ENCODE measurements at regions not wholly inside any gene's neighbourhood (a gene's known extent, or its start where the extent isn't known, plus 50 kb on each side); places are given as distances from the start of the nearest gene placed in this dataset.
A peak's percentile ranks its signal among the peaks of the same experiment; 100 is the strongest.

GRCh38 chr7:81074406-81074805 is 155.6 kb upstream of the SEMA3C start:
- TF ChIP-seq CEBPB (IDR thresholded peaks at IDR 0.05) (no peak), TAF1 (IDR thresholded peaks at IDR 0.05; ENCODE audit: low read depth) (no peak), FOXM1 (IDR thresholded peaks at IDR 0.05; ENCODE audit: borderline replicate concordance, low read depth) (no peak), RAD21 (IDR thresholded peaks at IDR 0.05; ENCODE audit: low read depth) (no peak), YY1 (IDR thresholded peaks at IDR 0.05; ENCODE audit: low read depth) (no peak), CREB1 (IDR thresholded peaks at IDR 0.05; ENCODE audit: low read depth) (no peak)
- TF ChIP-seq, protein P1, sequence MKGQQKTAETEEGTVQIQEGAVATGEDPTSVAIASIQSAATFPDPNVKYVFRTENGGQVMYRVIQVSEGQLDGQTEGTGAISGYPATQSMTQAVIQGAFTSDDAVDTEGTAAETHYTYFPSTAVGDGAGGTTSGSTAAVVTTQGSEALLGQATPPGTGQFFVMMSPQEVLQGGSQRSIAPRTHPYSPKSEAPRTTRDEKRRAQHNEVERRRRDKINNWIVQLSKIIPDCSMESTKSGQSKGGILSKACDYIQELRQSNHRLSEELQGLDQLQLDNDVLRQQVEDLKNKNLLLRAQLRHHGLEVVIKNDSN (IDR thresholded peaks at IDR 0.05): no peak

DNA sequence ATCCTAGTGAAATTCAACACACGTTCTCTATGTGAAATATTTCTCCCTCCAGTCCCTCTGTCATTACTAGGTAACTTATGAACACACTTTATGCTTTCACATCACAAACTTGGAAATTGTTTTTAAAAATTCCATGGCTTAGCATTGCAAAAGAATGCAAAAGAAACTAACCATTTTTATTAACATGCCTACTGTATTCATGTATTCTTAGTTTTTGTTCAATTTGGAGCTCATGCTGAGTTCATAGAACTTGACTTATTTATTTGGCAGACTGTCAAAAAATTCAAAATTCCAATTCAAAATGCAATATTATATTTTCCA is 155.0 kb upstream of the SEMA3C start:
- TF ChIP-seq ZBTB7A (IDR thresholded peaks at IDR 0.05; ENCODE audit: low read depth): no peak
- TF ChIP-seq NFIC (IDR thresholded peaks at IDR 0.05): peak; percentile 3; the same call in 1 of the 2 replicates

DNA sequence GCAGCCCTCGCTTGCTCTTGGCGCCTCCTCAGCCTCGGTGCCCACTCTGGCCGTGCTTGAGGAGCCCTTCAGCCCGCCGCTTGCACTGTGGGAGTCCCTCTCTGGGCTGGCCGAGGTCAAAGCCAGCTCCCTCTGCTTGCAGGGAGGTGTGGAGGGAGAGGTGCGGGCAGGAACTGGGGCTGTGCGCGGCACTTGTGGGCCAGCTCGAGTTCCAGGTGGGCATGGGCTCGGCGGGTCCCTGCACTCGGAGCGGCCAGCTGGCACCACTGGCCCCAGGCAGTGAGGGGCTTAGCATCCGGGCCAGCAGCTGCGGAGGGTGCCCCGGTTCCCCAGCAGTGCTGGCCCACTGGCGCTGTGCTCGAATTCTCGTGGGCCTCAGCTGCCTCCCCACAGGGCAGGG is 152.1 kb upstream of the SEMA3C start:
- TF ChIP-seq TEAD4 (IDR thresholded peaks at IDR 0.05): no peak
- no peak for TF ChIP-seq YY1 (IDR thresholded peaks at IDR 0.05; ENCODE audit: low read depth)
- TF ChIP-seq ZBTB7A (IDR thresholded peaks at IDR 0.05; ENCODE audit: low read depth): no peak
- no peak for TF ChIP-seq RAD21 (IDR thresholded peaks at IDR 0.05; ENCODE audit: low read depth)
- TF ChIP-seq CEBPB (IDR thresholded peaks at IDR 0.05): no peak
- TF ChIP-seq CREB1 (IDR thresholded peaks at IDR 0.05; ENCODE audit: low read depth): no peak
- TF ChIP-seq FOXM1 (IDR thresholded peaks at IDR 0.05; ENCODE audit: borderline replicate concordance, low read depth): no peak
- no peak for TF ChIP-seq EGR1 (IDR thresholded peaks at IDR 0.05)
- TF ChIP-seq MAX (IDR thresholded peaks at IDR 0.05): no peak
- no peak for TF ChIP-seq EP300 (IDR thresholded peaks at IDR 0.05; ENCODE audit: borderline replicate concordance)
- TF ChIP-seq REST (IDR thresholded peaks at IDR 0.05; ENCODE audit: low read depth): no peak
- TF ChIP-seq, protein P1 (IDR thresholded peaks at IDR 0.05): no peak
- no peak for TF ChIP-seq TCF12 (IDR thresholded peaks at IDR 0.05; ENCODE audit: low read depth)

- TF ChIP-seq CREB1 (IDR thresholded peaks at IDR 0.05; ENCODE audit: low read depth) (no peak), CEBPB (IDR thresholded peaks at IDR 0.05) (no peak)
Measured at GRCh38 chr7:81066797-81067196, 147.9 kb upstream of the SEMA3C start.

DNA sequence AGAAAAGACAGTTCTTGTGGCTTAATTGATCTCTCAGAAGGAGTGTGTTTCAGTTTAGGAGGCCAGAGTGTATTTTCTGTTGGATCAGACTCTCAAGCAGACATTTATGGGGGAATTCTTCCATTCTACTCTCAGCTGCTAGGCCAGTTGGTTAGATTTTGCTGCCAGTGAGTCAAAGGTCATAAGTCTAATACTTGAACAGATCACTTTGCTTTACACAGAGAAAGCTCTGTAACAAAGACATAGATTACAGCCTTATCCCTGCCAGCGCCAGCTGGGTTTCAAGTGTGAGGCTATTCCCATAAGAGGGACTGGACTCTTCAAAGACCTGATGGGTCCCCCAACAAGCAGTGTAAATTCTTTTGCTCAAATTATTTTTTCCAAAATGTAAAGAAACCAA is 145.6 kb upstream of the SEMA3C start:
- TF ChIP-seq EGR1 (IDR thresholded peaks at IDR 0.05) (no peak), REST (IDR thresholded peaks at IDR 0.05; ENCODE audit: low read depth) (no peak), FOXM1 (IDR thresholded peaks at IDR 0.05; ENCODE audit: borderline replicate concordance, low read depth) (no peak), TEAD4 (IDR thresholded peaks at IDR 0.05) (no peak), EP300 (IDR thresholded peaks at IDR 0.05; ENCODE audit: borderline replicate concordance) (no peak), TCF12 (IDR thresholded peaks at IDR 0.05; ENCODE audit: low read depth) (no peak), TAF1 (IDR thresholded peaks at IDR 0.05; ENCODE audit: low read depth) (no peak), RAD21 (IDR thresholded peaks at IDR 0.05; ENCODE audit: low read depth) (no peak), NFIC (IDR thresholded peaks at IDR 0.05) (no peak), CREB1 (IDR thresholded peaks at IDR 0.05; ENCODE audit: low read depth) (no peak), ZBTB7A (IDR thresholded peaks at IDR 0.05; ENCODE audit: low read depth) (no peak), CEBPB (IDR thresholded peaks at IDR 0.05) (no peak), YY1 (IDR thresholded peaks at IDR 0.05; ENCODE audit: low read depth) (no peak), MAX (IDR thresholded peaks at IDR 0.05) (no peak)
- TF ChIP-seq, protein P1 (IDR thresholded peaks at IDR 0.05): no peak

DNA sequence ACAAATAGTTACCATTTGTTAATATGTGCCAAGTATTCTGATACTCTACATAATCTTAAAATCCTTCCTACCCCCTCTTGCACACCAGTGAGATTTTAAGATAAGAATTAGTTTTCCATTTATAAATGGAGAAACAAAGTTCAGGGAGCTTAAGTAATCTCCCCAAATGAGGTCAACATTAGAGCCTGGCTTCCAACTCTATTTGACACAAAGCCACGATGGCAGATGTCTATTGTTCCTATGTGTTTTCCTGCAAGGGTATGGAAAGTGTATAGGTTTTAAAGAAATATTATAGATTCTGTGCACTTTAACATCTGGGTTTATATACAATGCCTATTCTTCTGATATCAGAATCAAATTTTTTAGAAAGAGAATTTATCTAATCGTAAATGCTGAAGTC is 143.9 kb upstream of the SEMA3C start:
- TF ChIP-seq NFIC (IDR thresholded peaks at IDR 0.05): no peak

GRCh38 chr7:81053623-81054022 is 134.8 kb upstream of the SEMA3C start:
- TF ChIP-seq TCF12 (IDR thresholded peaks at IDR 0.05; ENCODE audit: low read depth) (no peak), NFIC (IDR thresholded peaks at IDR 0.05) (no peak), FOXM1 (IDR thresholded peaks at IDR 0.05; ENCODE audit: borderline replicate concordance, low read depth) (no peak), REST (IDR thresholded peaks at IDR 0.05; ENCODE audit: low read depth) (no peak), TEAD4 (IDR thresholded peaks at IDR 0.05) (no peak), RAD21 (IDR thresholded peaks at IDR 0.05; ENCODE audit: low read depth) (no peak), EGR1 (IDR thresholded peaks at IDR 0.05) (no peak), CEBPB (IDR thresholded peaks at IDR 0.05) (no peak), ZBTB7A (IDR thresholded peaks at IDR 0.05; ENCODE audit: low read depth) (no peak), CREB1 (IDR thresholded peaks at IDR 0.05; ENCODE audit: low read depth) (no peak), EP300 (IDR thresholded peaks at IDR 0.05; ENCODE audit: borderline replicate concordance) (no peak)
- TF ChIP-seq, protein P1 (IDR thresholded peaks at IDR 0.05): no peak

All from Ishikawa (cell line).